Astrocyte of the cerebellum (primary cell): ENCODE measurements at regions not wholly inside any gene's neighbourhood (a gene's known extent, or its start where the extent isn't known, plus 50 kb on each side); places are given as distances from the start of the nearest gene placed in this dataset.
"Not testable (repeated sequence)": the region's sequence is repeated elsewhere in the genome, so short reads cannot be mapped to it uniquely, and the experiment has no call there.

Source experiments
- DNase-seq: peaks from one replicate; pipeline ENCODE4 v3.0.0-alpha.2; 2011; ENCODE audit warnings: low read depth
- H3K4me3 ChIP-seq: 2 replicates; pipeline ENCODE4 v1.5.1; 2011; ENCODE audit warnings: mild to moderate bottlenecking, low read depth, low read length, moderate library complexity
- CTCF ChIP-seq: IDR thresholded peaks from 2 replicates; pipeline ENCODE4 v1.5.1; 2012; ENCODE audit warnings: low read length, low read depth, moderate library complexity, mild to moderate bottlenecking; ENCODE audit errors: missing control alignments
- in situ Hi-C: cut with HindIII; loops from 2 replicates; pipeline ENCODE4 v1.10.0; 2017; ENCODE audit warnings: low sequenced_read_pairs

GRCh38 chr5:28961816-28962215 is 1923.4 kb upstream of the CDH9 start:
- H3K4me3 ChIP-seq: no peak overlapping the region
- in situ Hi-C loops: no loop called here
- no peak for DNase-seq
- no peak for TF ChIP-seq CTCF

GRCh38 chr5:28958581-28958980 is 1920.2 kb upstream of the CDH9 start:
- in situ Hi-C loops: no loop called here
- no peak for DNase-seq
- no peak for TF ChIP-seq CTCF
- H3K4me3 ChIP-seq: no peak overlapping the region

GRCh38 chr5:28957450-28957849 is 1919.1 kb upstream of the CDH9 start:
- no peak overlapping the region for H3K4me3 ChIP-seq
- no peak for DNase-seq
- no peak for TF ChIP-seq CTCF
- in situ Hi-C loops: no loop called here

- DNase-seq: no peak
- TF ChIP-seq CTCF: no peak
- in situ Hi-C loops: no loop called here
- H3K4me3 ChIP-seq: no peak overlapping the region
These were observed 1915.7 kb upstream of the CDH9 start for GRCh38 chr5:28954074-28954473.

- in situ Hi-C loops: no loop called here
- no peak overlapping the region for H3K4me3 ChIP-seq
- DNase-seq: no peak
- TF ChIP-seq CTCF: no peak
These were observed 1909.5 kb upstream of the CDH9 start for GRCh38 chr5:28947865-28948264.

- DNase-seq: no peak
- H3K4me3 ChIP-seq: no peak overlapping the region
- in situ Hi-C loops: no loop called here
- TF ChIP-seq CTCF: no peak
These were observed 1907.5 kb upstream of the CDH9 start for GRCh38 chr5:28945859-28946258.

GRCh38 chr5:28929366-28929765 is 1891.0 kb upstream of the CDH9 start:
- DNase-seq, H3K4me3 ChIP-seq, in situ Hi-C loops: not testable (repeated sequence)

GRCh38 chr5:28928327-28928790 is 1890.0 kb upstream of the CDH9 start:
- DNase-seq, in situ Hi-C loops, H3K4me3 ChIP-seq: not testable (repeated sequence)
